ENCODE measurements at regions not wholly inside any gene's neighbourhood (a gene's known extent, or its start where the extent isn't known, plus 50 kb on each side); places are given as distances from the start of the nearest gene placed in this dataset.

GRCh38 chr11:134757633-134758032 is 345.6 kb upstream of the B3GAT1 start:
- H2BK120ac ChIP-seq (replicated peaks; ENCODE audit: low read depth, low read length): no peak overlapping the region
- H4K20me1 ChIP-seq (replicated peaks in 1 of 2; ENCODE audit: control insufficient read depth in 1 of 2, insufficient read depth in 2 of 2, low read length in 2 of 2): no peaks in the 10 kb centered on the region
- H3K4me2 ChIP-seq (ENCODE audit: insufficient read depth in 1 of 2, low read depth in 2 of 2, low read length in 2 of 2): no peak overlapping the region
- H3K27me3 ChIP-seq (replicated peaks in 1 of 4; ENCODE audit: control insufficient read depth in 3 of 4, extremely low read depth in 1 of 4, insufficient read depth in 3 of 4, low read length in 3 of 4): no peaks in the 10 kb centered on the region
- no peaks in the 10 kb centered on the region for H3K79me1 ChIP-seq (ENCODE audit: low read depth, low read length)
- H3K56ac ChIP-seq (replicated peaks; ENCODE audit: insufficient read length, low read depth, low read length): no peak overlapping the region
- no peaks in the 10 kb centered on the region for H3K9me3 ChIP-seq (ENCODE audit: insufficient read depth in 2 of 2, low read depth in 1 of 2, low read length in 1 of 2)
- no peak for DNase-seq (ENCODE audit: low read depth in 1 of 2, low spot score in 2 of 2)
- no peak overlapping the region for H2AK5ac ChIP-seq (ENCODE audit: low read depth, low read length)
- no peak overlapping the region; a peak in 1 of 7 replicates for H3K9ac ChIP-seq (replicated peaks in 1 of 4; ENCODE audit: extremely low read depth in 1 of 4, low read depth in 3 of 4, low read length in 3 of 4)
- H3K4me3 ChIP-seq (ENCODE audit: extremely low read depth in 1 of 4, insufficient read depth in 2 of 4, low read depth in 3 of 4, low read length in 4 of 4): no peak overlapping the region
- peaks cover 0 to 2% (median 0%) of the 10 kb centered on the region in 4 experiments; a peak in 1 of 7 replicates for H3K4me1 ChIP-seq (replicated peaks in 1 of 4; ENCODE audit: control insufficient read depth in 3 of 4, insufficient read depth in 4 of 4, low read length in 3 of 4)
- H4K5ac ChIP-seq (ENCODE audit: insufficient read length, low read depth, low read length): no peak overlapping the region
- H2BK20ac ChIP-seq (ENCODE audit: low read length): no peak overlapping the region
- no peak overlapping the region for H3K14ac ChIP-seq (ENCODE audit: insufficient read length)
- no peak overlapping the region for H2BK5ac ChIP-seq (ENCODE audit: low read depth, low read length)
- ChIA-PET POLR2A (ENCODE audit: partially characterized antibody) (no interaction called here), CTCF (ENCODE audit: partially characterized antibody) (interaction anchor here (0.7 to 1.2 kb wide), 2 partner anchors 31 to 395 kb away, joined by 3 read pairs; no protein-coding TSS in a partner anchor)
- H4K91ac ChIP-seq (replicated peaks; ENCODE audit: insufficient read length, low read length): no peak overlapping the region
- H2BK12ac ChIP-seq (ENCODE audit: low read depth, low read length): no peak overlapping the region
- H3K23me2 ChIP-seq (ENCODE audit: low read depth, low read length): no peaks in the 10 kb centered on the region
- 93% methylated on average over 3 of the region's 3 CpGs; no CpG with 5 or more reads in 1 of the 2 experiments for WGBS, 2 experiments (ENCODE audit: extremely low coverage in 1 of 2, insufficient coverage in 1 of 2, insufficient read length in 1 of 2, insufficient replicate concordance in 2 of 2, low coverage in 1 of 2, low lambda C conversion rate in 2 of 2, missing lambda C conversion rate in 1 of 2)
- H4K8ac ChIP-seq (ENCODE audit: extremely low read depth, insufficient read depth, low read length): no peak overlapping the region
- no peak for FAIRE-seq
- no peak overlapping the region for H3K27ac ChIP-seq (ENCODE audit: low read depth, low read length)
- H2BK15ac ChIP-seq (ENCODE audit: low read length): no peak overlapping the region
- H3K79me2 ChIP-seq (ENCODE audit: control insufficient read depth in 1 of 2, insufficient read depth in 2 of 2, low read length in 2 of 2): no peaks in the 10 kb centered on the region
- H2AFZ ChIP-seq (ENCODE audit: low read length): no peak overlapping the region
- H3K18ac ChIP-seq (ENCODE audit: extremely low read depth, low read length): peak overlapping the region; percentile 32; the same call in 1 of the 2 replicates
- H3K23ac ChIP-seq (ENCODE audit: insufficient read length): no peak overlapping the region
- H3K4ac ChIP-seq (replicated peaks; ENCODE audit: insufficient read length, low read depth, low read length): no peak overlapping the region
- no peaks in the 10 kb centered on the region for H3K36me3 ChIP-seq (ENCODE audit: control insufficient read depth in 2 of 4, insufficient read depth in 4 of 4, low read length in 3 of 4)
- no peak for TF ChIP-seq ATF2 (IDR thresholded peaks at IDR 0.05; ENCODE audit: low read length)
- no peak for TF ChIP-seq CTBP2 (IDR thresholded peaks at IDR 0.05; ENCODE audit: borderline replicate concordance, insufficient read depth, insufficient read length, low read length)
- no peak for TF ChIP-seq KDM4A (IDR thresholded peaks at IDR 0.05; ENCODE audit: low read depth, low read length, severe bottlenecking)
- TF ChIP-seq SIN3A (conservative IDR thresholded peaks at IDR 0.05 in 1 of 2, IDR thresholded peaks at IDR 0.05 in 1 of 2; ENCODE audit: low read depth in 1 of 2, low read length in 2 of 2): no peak
- TF ChIP-seq CHD1 (IDR thresholded peaks at IDR 0.05; ENCODE audit: low read depth, low read length): no peak
- TF ChIP-seq GABPA (IDR thresholded peaks at IDR 0.05; ENCODE audit: borderline replicate concordance, insufficient read depth, low read length): no peak
- no peak for TF ChIP-seq BRCA1 (IDR thresholded peaks at IDR 0.05; ENCODE audit: low read depth, low read length)
- TF ChIP-seq RNF2 (IDR thresholded peaks at IDR 0.05; ENCODE audit: borderline replicate concordance, low read depth, low read length, missing control alignments, poor library complexity, severe bottlenecking): no peak
- TF ChIP-seq TAF7 (optimal IDR thresholded peaks at IDR 0.05; ENCODE audit: borderline replicate concordance, low read depth, low read length): no peak
- TF ChIP-seq EZH2 (IDR thresholded peaks at IDR 0.05; ENCODE audit: low read depth, low read length, severe bottlenecking): no peak
- no peak for TF ChIP-seq MAFK (IDR thresholded peaks at IDR 0.05; ENCODE audit: low read depth, low read length)
- TF ChIP-seq RFX5 (IDR thresholded peaks at IDR 0.05; ENCODE audit: borderline replicate concordance, low read depth, low read length): no peak
